GM19463 (cell line): ENCODE measurements at regions not wholly inside any gene's neighbourhood (a gene's known extent, or its start where the extent isn't known, plus 50 kb on each side); places are given as distances from the start of the nearest gene placed in this dataset.

Experiments used
- ATAC-seq: cut with Tn5 transposase; IDR thresholded peaks from one replicate; pipeline ENCODE4 v1.9.1; 2021; ENCODE audit warnings: mild to moderate bottlenecking, moderate library complexity; ENCODE audit not compliant: unreplicated experiment

GRCh38 chr5:4422247-4422646 is 717.9 kb upstream of the ADAMTS16 start:
- ATAC-seq: no peak

- no peak for ATAC-seq
Measured at GRCh38 chr5:4424895-4425294, 715.2 kb upstream of the ADAMTS16 start.

GRCh38 chr5:4440536-4440935 is 699.6 kb upstream of the ADAMTS16 start:
- no peak for ATAC-seq

- ATAC-seq: no peak
Measured at GRCh38 chr5:4442221-4442620, 697.9 kb upstream of the ADAMTS16 start.

GRCh38 chr5:4447657-4448056 is 692.5 kb upstream of the ADAMTS16 start:
- no peak for ATAC-seq

GRCh38 chr5:4453655-4454054 is 686.5 kb upstream of the ADAMTS16 start:
- no peak for ATAC-seq

GRCh38 chr5:4479426-4479825 is 660.7 kb upstream of the ADAMTS16 start:
- ATAC-seq: no peak

- no peak for ATAC-seq
Measured at GRCh38 chr5:4480528-4481349, 659.4 kb upstream of the ADAMTS16 start.

- no peak for ATAC-seq
Measured at GRCh38 chr5:4487581-4487980, 652.5 kb upstream of the ADAMTS16 start.

GRCh38 chr5:4511996-4512656 is 628.0 kb upstream of the ADAMTS16 start:
- no peak for ATAC-seq

- ATAC-seq: no peak
Measured at GRCh38 chr5:4513381-4513780, 626.7 kb upstream of the ADAMTS16 start.

- no peak for ATAC-seq
Measured at GRCh38 chr5:4514067-4514648, 626.0 kb upstream of the ADAMTS16 start.

- ATAC-seq: no peak
Measured at GRCh38 chr5:4518903-4519672, 621.0 kb upstream of the ADAMTS16 start.

GRCh38 chr5:4520559-4520958 is 619.6 kb upstream of the ADAMTS16 start:
- ATAC-seq: no peak

GRCh38 chr5:4523038-4523437 is 617.1 kb upstream of the ADAMTS16 start:
- no peak for ATAC-seq

GRCh38 chr5:4531756-4532704 is 608.1 kb upstream of the ADAMTS16 start:
- no peak for ATAC-seq

- no peak for ATAC-seq
Measured at GRCh38 chr5:4532705-4533080, 607.4 kb upstream of the ADAMTS16 start.

- no peak for ATAC-seq
Measured at GRCh38 chr5:4533457-4534105, 606.5 kb upstream of the ADAMTS16 start.

- no peak for ATAC-seq
Measured at GRCh38 chr5:4537489-4537888, 602.6 kb upstream of the ADAMTS16 start.
